GM19395 (cell line): ENCODE measurements at regions not wholly inside any gene's neighbourhood (a gene's known extent, or its start where the extent isn't known, plus 50 kb on each side); places are given as distances from the start of the nearest gene placed in this dataset.

Experiments
- ATAC-seq: cut with Tn5 transposase; IDR thresholded peaks from one replicate; pipeline ENCODE4 v1.9.1; 2021; ENCODE audit warnings: mild to moderate bottlenecking, moderate library complexity; ENCODE audit not compliant: unreplicated experiment

DNA sequence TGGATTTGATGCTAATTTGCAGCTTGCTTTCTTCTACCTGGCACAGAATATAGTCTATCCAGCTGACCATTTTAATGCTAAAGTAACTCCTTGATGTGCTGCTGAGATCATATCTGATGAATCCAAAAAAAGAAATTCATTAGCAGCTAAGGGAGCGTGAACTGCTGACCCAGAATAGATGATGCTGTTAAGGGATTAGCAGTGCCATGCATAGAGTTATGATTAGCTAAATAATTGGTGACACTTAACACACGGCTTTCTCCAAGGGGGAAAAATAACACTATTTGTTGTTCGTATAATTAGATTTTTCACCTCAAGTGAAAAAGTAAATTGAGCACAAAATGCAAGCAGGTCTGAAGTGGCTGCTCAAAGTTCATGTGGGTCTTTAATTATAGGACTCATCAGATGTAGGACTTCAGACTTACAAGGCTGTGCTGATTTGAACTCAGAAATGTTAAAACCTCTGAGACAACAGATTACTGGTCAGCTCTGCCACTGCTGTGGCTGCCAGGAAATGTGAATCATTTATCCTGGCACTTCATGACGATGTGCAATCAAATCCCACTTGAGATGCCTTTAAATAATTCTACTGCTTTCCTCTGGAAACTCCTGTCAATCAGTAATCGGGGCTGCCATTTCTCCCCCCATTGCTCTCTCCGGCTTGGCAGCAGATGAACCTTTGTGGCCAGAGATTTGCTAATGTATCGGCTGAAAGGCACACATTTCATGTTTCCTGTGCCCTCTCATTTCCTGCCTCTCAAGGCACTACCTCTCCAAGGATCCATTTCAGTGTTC is 291.6 kb upstream of the C9orf72 start:
- ATAC-seq, result no peak

DNA sequence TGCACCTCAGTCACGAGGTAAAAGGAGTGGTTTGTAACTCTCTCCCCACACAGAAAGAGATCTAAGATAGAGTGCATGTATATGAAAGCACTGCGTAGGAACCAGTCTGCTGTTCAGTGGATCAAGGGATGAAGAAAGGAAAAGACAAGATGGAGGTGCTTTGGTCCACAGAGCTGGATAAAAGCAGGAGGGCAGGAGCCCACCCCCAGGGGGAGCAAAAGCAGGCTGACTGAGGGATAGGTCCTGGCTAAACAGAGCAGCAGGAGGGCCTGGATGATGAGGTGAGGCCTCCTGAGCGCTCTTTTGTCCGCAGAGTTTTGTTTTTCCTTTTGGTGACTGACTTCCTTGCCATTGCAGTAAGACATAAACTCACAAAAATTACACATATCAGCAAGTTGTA is 293.5 kb upstream of the C9orf72 start:
- ATAC-seq, result no peak

DNA sequence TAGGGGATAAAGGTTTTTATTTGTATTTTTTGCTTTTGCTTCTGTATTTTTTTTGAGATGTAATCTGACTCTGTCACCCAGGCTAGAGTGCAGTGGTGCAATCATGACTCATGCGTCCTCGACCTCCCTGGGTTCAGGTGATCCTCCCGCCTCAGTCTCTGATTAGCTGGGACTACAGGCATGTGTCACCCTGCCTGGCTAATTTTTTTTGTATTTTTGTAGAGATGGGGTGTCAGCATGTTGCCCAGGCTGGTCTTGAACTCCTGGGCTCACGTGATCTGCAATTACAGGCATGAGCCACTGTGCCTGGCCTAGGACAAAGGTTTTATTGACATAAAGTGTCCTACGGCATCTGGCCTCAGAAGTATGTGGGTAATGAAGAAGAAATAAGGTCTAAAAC is 297.1 kb upstream of the C9orf72 start:
- ATAC-seq, result no peak

- ATAC-seq, result no peak
These were observed 306.9 kb upstream of the C9orf72 start for GRCh38 chr9:27880156-27880555.

DNA sequence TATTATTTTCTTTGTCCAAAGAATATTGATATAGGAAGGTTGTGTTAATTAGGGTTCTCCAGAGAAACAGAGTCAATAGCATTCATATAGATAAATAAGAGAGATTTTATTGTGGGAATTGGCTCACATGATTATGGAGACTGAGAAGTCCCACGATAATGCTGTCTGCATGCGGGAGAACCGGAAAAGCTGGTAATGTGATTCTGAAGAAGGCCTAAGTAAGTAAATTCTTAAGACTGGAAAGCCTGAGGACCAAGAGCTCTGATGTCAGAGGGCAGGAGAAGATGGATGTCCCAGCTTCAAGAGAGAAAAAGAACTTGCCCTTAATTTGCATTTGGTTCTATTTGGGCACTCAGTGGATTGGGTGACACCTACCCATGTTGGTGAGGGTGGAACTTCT is 307.4 kb upstream of the C9orf72 start:
- ATAC-seq, result no peak

- ATAC-seq, result peak; percentile 99
These were observed 315.5 kb upstream of the C9orf72 start for GRCh38 chr9:27888661-27889295.

DNA sequence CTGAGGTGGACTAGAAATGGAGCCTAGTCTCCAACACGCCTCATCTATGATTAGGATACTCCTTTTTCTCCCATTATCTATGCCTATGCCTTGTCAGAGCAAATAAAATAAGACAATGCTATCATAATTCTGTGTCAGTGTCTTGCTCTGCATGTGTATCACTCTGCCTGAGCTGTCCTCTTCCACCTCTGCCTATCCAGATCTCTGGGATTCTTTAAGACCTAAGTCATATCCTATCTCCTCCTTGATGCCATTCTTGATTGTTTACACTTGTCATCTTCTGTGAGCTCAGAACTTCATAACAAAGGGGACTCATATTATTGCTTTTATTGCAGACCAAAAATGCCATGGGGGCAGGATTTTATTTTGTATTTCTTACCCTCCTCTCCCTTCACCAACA is 351.2 kb upstream of the C9orf72 start:
- no peak for ATAC-seq

DNA sequence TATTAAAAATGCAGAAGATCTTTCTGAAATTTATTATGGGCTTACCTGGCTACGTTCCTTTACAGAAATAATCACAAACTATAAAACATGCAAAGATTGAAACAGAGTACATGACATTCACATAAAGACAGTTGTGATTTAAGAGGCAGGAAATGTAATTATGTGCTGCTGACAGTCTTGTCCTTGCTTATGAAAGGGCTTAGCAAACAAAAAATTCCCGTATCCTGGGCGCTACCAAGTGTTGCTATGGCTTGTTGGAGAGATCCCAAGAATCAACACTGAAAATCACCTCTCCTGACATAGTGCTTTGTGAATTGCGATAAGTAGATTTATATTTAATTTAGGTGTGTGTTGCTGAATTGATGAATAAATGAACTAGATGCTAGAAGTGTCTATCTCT is 352.5 kb upstream of the C9orf72 start:
- ATAC-seq, result no peak

DNA sequence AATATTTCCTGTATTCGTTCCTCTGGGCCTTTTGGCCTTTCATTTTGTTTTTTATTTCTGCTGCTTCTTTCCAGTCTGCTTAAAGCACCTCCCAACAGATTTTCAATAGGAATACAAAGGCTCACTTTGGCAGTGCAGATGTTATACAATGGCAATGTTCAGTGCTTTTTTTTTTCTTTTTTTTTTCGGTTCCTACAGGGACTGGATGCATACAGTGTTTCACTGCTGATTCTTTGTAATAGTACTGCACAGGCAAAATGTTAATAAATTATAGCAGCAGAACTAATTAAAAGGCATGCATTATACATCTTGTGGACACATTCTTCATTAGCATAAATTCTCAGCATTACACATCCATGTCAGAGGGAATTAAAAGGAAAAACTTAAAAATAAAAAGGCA is 356.6 kb upstream of the C9orf72 start:
- no peak for ATAC-seq

- ATAC-seq, result no peak
These were observed 360.1 kb upstream of the C9orf72 start for GRCh38 chr9:27933210-27934025.

- ATAC-seq, result no peak
These were observed 361.2 kb upstream of the C9orf72 start for GRCh38 chr9:27934471-27934870.

GRCh38 chr9:27939186-27939585 is 365.9 kb upstream of the C9orf72 start:
- no peak for ATAC-seq

- ATAC-seq, result no peak
These were observed 367.3 kb upstream of the C9orf72 start for GRCh38 chr9:27940535-27940934.

- ATAC-seq, result no peak
These were observed 370.2 kb upstream of the C9orf72 start for GRCh38 chr9:27943501-27943900.

DNA sequence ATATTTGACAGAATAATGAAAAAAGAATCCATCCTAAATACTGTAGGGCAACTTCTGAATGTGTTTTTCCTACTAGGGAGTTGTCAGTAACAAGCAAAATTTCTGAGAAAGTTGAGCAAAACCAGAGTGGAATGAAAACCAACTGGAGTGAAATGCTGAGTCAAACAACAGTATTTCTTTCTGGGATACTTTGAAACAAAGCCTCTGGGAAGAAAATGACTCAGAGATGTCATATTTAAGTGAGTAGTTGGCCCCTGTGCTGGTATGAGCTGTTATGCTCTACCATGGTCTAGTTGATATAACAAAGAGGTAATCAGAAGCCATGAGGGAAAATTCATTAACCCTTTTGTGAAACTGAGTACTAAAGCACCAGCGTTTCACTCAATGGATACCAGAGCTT is 372.1 kb upstream of the C9orf72 start:
- no peak for ATAC-seq

GRCh38 chr9:27950382-27950781 is 377.1 kb upstream of the C9orf72 start:
- ATAC-seq, result no peak

DNA sequence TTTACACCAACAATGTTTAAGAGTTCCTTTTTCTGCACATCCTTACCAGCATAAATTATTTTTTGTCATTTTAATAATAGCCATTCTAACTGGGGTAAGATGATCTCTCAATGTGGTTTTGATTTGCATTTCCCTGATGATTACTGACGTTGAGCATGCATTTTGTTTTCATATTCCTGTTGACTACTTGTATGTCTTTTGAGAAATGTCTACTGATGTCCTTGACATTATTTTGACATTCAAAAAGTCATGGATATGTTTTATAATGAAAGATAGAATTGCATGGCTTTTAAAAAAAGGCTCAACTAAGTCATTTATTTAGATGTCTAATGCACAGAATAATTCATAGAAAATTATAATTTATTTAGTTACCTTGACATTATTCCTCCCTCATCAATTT is 381.6 kb upstream of the C9orf72 start:
- no peak for ATAC-seq

DNA sequence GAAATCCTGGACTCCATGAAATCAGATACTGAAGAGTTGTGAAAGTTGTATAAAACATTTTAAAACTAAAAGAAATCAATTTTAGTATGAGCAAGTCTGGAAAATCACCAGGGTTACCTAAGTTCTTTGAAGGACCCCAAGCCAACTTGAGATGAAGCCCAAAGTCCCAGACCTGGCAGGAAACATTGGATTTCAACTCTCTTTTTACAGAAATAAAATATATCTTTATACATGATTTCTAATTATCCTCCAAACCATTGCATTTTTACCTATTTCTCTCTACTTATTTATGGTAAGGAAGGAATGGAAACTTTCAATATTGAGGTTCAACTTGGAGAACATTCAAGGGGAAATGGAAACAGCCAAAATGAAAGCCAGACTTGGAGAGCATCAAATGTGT is 390.6 kb upstream of the C9orf72 start:
- no peak for ATAC-seq

- ATAC-seq, result no peak
These were observed 393.9 kb upstream of the C9orf72 start for GRCh38 chr9:27967210-27967609.

GRCh38 chr9:27977931-27978330 is 404.6 kb upstream of the C9orf72 start:
- no peak for ATAC-seq

DNA sequence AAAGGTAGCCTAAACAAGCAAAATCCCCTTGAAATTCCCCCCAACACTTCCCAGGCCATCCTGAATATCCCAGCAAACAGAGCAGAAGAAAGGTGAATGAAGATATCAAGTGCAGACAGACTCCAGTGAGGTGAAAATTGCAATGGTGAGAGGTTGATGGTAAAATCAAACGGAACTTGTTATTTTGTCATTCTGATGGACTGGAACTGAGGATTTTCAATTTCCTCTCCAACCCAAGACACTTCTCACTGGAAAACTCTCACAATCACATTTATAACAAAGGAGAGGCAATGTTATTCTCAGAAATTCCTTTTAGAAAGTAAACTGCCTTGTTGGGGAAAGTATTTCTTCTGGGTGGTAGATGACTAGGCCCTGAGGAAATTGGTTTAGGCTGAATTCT is 412.4 kb upstream of the C9orf72 start:
- no peak for ATAC-seq

GRCh38 chr9:27990524-27990923 is 417.2 kb upstream of the C9orf72 start:
- peak; percentile 85 for ATAC-seq
